CD4-positive, alpha-beta T cell treated with Interleukin-4 for 1 hour (primary cell): ENCODE measurements at regions not wholly inside any gene's neighbourhood (a gene's known extent, or its start where the extent isn't known, plus 50 kb on each side); places are given as distances from the start of the nearest gene placed in this dataset.
"Not testable (repeated sequence)": the region's sequence is repeated elsewhere in the genome, so short reads cannot be mapped to it uniquely, and the experiment has no call there.

Experiments
- DNase-seq, 2 donors: peaks; one replicate each; pipeline ENCODE4 v3.0.0-alpha.2; 2020 to 2022

DNA sequence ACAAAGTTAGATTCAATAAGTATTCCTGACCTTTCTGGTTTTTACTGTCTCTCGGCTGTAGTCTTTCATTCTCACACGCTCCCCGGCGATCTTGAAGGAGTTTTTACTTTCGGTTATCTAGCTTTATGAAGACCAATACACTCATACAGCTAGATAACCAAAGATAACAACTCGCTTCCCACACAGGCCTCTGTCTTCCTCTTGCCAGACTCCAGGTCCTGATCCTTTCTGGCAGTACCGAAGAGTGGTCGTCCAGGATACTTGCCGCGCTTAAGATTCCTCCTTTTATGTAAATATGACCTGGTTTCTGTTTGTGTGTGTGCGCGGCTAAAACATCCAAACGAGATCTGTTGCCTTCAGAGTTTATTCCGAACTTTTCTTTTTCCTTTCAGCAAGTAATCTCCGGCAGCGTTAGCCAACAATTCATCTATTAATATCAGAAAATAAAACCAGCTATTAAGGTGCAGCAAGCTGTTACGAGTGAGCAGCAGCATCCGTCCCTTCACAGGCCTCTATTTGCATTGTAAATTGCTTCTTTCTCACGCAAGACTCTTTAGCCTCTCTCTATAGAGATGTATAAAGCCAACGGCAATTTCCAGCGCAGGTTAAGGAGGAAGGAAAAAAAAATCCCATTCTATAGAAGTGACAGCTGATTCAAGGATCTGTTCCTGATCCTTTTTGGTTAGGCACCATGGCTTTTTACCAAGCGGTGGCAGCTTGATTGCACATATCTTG lies 216.1 kb downstream of the MEF2C start:
- DNase-seq = no peak

DNA sequence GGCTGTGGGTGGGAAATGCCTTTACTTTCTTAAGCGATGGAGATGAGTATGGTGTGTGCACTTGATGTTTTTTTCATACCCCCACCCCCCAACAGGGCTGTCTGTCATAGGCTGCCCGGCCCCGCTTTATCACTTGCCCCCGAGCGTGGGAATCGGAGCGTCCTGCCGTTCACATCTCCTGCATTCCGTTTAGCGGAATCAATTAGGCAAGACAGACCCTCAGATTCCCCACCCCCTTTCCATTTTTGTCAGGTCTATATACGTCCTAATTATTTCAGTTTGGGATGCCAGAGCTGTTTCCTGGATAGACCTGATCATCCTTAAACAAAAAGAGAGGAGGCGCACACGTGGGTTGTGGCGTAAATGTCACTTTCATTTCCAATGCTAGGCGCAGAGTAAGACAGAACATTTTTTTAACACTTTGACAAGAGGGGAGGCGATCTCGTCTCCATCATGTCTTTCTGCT lies 217.2 kb downstream of the MEF2C start:
- no peak for DNase-seq

DNA sequence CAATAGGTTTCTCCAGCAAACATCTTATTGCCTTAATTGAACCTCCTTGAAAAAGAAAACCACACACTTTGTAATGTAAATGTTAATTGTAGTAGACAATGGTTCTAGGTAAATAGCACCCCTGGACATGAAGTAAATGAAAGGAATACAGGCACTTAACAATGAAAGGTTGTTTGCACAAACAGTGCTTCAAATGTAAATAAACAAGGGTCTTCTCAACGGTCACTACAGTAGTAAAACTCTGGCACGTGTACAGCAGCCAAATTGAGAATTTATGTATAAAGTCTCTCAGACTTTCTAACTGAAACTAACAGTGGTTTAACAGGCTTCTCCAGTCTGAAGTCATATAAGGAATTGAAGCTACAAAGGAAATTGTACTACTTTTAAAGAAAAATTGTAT lies 218.3 kb downstream of the MEF2C start:
- DNase-seq = no peak

DNA sequence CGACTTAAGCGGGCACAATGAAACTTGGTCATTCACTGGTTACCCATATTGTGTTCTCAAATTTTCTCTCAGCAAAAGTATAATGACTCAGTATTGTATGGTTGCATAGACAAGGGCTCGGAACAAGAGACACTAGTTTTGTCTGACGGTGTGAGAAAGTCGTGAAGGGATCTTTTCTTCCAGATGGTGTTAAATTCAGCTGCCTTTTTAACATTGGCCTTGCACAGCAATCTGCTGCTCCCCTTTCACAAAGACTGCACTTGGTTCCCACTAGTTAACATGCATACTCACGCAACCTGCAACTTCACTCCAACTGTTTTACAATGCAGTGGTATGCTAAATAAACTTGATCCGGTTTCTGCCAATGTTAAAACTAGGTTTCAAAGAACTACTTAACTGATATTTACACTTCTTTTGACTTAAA lies 219.2 kb downstream of the MEF2C start:
- DNase-seq = no peak

DNA sequence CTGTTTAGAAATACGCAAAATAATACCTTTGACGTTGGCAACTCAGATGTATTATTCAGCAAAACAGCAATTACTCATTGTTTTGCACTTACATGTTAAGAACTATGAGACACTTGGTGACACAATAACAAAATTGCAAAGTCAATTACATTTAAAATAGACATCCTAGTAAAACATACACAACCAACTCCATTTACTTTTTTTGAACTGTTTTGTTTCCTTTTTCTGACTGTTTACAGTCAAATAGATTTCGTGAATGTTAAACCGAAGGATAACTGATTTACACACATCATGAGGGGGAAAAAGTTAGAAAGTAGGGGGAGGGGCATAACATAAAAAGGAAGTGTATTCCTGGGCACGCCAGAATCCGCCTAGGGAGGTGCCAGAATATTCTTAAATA lies 220.1 kb downstream of the MEF2C start:
- no peak for DNase-seq

DNA sequence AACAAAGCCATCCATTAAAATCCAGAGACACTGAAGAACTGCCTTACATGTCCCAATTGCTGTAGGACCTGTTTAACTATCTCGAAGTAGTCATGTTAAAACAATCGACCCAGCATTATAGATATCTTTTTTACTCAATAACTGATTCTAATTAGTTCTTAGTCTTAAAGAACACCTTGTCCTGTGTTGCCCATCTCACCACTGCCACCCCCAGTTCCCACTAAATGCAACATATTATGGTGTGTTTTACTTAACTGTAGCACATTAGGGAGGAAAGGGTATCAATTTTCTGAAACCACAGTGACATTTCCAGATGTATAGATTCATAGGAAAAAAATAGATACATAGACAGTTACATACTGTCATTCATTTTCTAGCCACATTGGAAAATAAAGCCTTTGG lies 221.2 kb downstream of the MEF2C start:
- DNase-seq = no peak

DNA sequence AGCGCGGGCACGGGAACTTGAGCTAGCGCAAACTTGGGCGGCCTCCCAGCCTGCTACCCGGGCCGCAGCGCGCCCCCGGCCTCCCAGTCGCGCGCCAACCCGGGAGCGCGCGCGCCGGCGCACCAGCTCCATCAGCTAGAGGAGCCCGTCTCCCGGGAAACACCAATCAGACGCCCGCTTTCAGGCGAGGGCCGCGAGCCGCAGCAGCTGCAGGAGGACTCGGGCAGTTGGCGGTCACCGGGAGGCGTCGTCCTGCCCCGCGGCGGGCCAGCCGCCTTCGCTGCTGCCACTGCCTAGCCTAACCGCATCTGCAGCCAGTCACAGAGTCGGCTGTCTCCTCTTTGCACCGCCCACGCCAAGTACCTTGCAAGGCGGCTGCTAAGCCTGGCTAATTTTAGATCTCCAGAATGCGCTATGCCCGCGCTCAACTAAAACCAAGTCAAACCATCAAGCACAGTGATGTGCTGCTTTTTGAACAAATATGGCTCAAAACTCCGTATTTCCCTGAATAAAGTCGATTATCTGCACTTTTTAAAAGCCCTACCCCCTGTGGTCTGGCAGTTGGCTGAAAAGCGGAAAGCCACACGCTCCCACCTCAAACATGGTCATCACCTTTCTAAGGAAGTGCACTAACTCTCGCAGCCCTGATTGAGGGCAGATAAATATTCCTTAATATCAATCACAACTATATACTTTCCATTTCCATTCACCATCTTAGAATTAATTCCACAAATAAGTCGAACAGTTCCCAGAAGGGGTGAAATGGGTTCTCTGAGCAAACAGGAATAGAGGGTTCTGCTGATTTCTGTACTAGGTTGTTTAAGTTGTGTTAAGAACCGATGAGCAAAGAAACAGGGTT lies 221.8 kb downstream of the MEF2C start:
- DNase-seq = no peak

DNA sequence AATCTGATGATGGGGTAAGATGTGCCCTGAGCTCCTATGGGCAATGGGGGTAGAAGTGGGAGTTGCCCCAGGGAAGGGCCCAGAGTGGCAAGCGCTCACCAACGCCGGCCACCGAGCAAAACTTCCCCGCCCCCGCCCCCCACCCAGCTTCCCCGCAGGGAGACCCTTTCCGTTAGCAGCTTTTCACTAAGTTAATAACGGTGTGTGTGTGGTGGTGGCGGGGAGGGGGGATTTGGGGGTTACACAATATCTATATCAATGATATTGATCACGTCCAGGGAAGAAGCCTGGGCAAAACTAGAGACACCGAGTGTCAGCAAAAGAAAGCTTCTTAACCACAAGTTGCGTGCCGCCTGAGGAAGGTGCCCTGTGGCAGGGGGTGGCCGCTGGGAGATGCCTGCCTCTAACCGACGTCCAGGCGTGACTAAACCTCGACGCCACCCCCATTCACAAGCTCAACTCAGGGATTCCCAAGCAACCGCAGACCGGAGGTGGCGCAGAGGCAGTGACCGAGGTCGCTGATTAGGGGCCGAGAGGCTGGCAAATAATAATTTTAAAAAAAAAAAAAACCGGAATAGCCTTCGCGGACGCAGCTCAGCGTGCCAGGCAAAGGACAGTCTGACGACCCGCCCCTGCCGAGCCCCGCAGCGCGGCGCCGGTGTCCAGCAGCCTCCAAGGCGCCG lies 222.6 kb downstream of the MEF2C start:
- DNase-seq = peak in 1 of 2 donors; percentile 20

DNA sequence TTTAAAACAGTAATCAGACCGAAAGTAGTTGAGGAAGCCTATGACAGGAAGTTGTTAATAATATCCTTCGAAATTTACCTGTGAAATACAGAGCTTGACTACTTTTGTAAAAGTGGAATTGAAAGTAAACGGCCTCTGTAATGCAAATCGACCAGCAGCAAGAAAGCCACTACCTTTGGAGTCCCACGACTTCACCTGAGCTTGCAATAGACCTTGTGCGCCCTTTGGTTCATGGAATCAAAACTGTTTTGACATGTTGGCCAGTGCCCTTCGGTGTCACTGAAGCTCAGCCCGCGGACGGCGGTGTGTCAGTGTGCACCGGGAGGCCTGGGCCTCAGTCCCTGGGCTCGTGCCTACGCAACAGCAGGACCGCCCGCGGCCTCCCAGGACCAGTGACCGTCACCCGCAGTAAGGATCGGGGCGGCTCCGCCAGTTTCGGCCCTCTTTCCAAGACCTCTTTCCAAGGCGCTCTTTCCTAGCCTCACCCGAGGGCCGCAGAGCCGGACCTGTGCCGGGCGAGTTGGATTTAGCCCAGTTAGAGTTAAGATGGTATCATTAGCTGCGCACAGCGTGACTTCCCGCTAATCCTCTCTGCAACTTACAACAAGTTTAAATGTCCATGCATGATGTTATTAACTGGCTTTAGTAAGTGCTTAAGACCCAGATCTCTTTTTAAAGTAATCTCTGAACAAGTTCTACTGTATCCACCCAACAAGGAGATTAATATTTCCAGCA lies 223.3 kb downstream of the MEF2C start:
- no peak for DNase-seq

DNA sequence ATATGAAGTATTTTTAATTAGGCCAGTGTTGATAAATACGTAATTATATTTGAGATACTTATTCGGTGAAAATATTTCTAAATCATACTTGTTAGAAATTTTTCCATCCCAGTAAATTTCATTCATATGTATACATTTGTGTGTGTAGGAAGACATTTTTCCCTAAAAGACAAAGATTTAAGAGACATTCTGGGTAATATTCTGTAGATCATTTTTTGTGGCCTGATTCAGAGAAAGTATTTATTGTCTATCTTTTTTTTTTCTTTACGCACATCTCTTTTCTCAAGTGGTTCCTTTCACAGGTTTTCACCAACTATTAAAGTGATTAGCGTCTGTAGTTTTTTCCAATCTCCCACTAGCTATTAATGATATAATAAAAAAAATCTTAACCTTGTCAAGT lies 224.1 kb downstream of the MEF2C start:
- DNase-seq = no peak

DNA sequence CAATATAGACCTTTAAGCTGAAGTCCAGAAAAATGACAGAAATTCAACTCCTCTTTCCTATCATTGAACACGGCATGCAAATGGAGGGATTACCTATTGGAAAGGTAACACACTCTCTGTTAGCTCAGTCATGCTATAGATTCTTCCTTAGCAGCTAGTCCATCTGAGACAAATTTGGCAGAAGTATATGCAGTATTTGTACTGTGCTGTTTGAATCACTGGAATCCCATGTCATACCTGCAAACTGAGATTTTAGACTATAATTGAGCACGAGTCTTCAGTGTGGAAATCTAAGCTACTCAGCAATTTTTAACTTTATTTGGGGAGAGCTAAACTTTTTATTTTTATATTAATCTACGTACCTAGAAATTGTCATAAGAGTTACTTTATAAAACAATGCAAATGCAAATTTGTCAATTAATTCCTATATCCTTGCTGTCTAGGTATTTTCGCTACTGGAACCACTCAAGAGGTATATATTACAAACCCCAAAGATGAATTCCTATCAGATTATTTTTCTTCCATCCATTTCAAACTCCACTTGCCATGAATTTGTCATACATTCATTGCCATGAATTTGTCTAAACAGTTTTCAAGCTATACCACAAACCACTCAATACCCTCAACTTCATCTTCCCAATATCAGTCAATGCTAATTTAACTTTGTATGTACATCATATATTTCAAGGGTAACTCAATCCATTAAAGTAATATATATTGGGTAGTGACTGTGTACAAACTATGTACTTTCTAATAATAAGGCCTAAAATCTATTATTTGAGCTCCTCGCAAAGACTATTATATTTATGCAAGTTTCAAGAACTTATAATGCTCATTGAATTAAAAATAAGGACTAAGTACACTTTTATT lies 224.8 kb downstream of the MEF2C start:
- no peak for DNase-seq

DNA sequence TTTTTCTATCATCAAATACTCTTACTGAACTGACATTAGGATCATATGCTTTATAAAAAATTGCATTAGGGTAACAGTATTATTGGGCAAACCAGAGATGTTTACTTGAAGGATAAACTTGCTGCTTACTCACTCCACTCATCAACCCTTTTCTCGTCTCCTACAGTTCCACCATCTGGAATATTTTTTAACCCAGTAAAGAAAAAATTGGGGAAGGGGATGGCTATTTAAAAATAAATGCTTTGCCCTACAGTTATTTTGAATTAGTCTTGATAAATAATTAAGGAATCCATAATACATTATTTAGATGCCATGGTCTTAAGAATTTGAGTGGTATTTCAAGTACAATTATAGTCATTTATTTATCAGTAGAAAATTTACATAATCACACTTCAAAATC lies 225.8 kb downstream of the MEF2C start:
- no peak for DNase-seq

DNA sequence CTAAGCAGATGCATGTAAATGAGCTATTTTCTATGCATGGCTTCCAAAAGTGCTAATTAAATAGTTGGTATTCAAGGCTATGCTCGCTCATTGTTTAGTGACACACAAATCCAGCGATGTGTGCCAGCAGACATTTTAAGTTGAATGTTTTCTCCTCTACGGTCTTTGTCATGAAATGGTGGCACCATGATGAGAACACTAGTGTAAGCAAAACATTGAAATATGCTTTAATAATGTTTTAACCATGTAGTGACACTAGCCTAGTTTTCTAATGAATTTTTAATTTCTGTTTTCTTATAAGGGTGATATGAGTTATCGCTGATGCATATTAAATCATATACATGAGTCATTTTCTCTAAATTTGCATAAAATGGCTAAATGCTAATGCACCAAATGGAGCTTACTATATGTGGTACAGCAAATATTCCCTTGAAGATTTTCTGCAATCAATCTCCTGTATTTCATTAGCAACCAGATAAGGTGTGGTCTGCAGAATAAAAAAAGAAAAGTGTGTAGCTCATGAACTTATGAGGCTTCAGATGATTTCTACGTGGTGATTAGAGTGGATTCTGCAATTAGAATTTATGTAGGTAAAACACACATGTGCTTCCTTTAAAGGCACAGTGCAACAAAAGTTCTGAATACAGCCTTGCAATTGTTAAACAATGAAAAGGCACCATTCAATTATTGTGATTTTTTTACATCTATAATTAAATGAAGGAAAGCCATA lies 226.6 kb downstream of the MEF2C start:
- DNase-seq = no peak

DNA sequence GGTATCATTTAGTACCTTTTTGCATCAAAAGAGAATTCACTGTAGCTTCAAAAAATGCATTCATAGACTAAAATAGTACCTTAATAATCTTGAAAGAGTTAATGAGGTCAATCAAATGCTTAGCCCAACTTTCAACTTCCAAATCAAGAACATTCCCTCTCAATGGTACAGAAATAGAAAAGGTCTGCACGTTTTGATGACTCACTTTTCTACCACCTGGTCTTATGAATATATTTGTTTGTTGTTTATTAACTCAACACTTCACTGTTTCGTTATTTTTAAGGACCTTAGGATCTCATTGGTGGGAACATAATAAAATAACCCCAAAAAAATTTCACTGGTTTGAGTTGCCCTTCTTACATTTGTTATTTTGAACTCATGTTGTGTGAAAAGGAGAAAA lies 229.5 kb downstream of the MEF2C start:
- DNase-seq = no peak

DNA sequence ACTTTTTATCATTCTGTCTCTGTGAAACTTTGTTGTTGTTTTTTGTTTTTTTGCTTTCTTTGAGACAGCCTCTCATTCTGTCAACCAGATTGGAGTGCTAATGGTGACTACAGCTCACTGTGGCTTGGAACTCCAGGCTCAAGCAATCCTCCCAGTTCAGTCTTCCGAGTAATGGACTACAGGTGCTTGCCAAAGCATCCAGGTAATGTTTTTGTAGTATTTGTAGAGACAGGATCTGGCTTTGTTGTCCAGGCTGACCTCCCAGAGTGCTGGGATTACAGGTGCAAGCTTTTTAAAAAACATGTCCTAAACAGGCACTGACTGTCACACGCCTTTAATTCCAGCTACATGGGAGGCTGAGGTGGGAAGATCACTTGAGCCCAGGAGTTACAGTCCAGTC lies 235.1 kb downstream of the MEF2C start:
- no peak for DNase-seq

DNA sequence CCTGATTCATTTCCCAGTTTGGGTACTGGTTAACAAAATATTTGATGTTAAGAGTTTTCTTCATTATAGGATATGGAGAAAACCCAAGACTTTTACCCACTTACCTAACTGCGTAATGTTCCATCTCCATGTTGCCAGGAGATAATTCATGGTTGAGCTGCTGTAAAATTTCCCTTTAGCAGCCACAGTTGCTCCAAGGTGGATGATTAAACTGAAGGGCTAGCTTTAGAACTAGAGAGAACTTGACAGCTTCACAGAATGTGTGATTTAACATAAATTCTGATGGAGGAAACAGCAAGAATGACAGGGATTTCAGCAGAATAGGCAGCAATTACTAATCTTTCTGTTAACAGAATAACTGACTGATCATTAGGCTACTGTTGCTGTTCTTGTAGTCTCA lies 236.1 kb downstream of the MEF2C start:
- no peak for DNase-seq

DNA sequence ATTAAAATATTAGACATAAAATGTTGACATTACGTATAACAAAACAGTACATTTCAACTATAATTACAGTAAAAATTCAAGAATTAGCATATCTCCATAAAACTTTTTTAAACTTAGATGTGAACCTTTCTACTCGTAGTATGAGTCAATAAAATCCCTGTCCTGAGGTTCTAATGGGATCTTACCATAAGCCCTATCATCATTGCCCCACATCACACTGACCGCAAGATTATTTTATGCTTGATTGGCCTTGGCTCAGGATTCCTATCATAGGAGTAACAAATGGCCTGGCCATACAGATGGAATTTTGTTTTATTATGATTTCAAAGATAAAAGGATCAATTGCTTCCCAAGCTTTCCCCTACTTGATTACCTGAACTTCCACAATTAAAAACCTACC lies 238.3 kb downstream of the MEF2C start:
- no peak for DNase-seq

DNA sequence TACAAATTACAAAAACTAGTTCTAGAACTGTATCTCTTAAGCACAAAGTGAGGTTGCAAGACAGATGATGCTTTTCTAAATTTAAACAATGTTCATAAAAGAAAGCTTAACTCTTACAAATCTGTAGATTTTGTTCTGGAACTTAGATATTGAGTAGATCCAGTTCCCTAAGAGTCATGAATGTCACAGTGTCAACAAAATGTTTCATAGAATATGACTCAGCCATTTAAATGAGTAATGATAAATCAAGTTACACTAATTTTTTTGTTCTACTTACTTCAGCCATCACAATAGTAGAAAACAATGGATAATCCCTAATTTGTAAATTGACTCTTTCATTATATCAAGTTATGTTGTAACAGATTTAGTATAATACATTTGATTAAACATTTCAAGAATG lies 239.7 kb downstream of the MEF2C start:
- no peak for DNase-seq

DNA sequence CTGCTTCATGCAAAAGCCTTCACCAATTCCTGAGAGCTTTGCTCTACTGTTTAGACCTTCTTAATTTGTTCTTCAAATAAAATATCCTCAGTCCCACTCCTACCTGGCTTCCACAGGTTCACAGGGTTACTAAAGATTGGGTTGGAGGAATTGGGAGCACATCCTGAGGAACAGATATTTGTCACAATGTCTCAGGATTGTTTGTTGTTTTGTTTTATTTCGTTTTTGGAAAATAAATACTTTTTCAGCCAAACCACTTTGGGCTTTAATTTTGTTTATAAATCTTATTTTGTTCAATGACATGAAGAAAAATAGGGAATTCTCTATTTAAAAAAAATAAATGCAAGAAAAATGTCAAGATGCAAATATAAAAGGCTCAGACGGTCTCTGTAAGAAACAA lies 249.0 kb downstream of the MEF2C start:
- no peak for DNase-seq

DNA sequence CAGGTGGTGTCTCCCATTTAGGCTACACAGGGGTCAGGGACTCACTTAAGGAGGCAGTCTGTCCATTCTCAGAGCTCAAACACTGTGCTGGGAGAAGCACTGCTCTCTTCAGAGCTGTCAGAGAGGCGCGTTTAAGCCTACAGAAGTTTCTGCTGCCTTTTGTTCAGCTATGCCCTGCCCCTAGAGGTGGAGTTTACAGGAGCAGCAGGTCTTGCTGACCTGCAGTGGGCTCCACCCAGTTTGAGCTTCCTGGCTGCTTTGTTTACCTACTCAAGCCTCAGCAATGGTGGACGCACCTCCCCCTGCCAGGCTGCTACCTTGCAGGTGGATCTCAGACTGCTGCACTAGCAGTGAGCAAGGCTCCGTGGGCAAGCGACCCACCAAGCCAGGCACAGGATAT lies 260.1 kb downstream of the MEF2C start:
- not testable (repeated sequence) for DNase-seq

DNA sequence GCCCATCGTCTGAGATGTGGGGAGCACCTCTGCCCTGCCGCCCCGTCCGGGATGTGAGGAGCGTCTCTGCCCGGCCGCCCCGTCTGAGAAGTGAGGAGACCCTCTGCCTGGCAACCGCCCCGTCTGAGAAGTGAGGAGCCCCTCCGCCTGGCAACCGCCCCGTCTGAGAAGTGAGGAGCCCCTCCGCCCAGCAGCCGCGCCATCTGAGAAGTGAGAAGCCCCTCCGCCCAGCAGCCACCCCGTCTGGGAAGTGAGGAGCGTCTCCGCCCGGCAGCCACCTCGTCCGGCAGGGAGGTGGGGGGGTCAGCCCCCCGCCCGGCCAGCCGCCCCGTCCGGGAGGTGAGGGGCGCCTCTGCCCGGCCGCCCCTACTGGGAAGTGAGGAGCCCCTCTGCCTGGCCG lies 267.2 kb downstream of the MEF2C start:
- not testable (repeated sequence) for DNase-seq
